Smooth muscle cell (in vitro differentiated cells): ENCODE measurements at regions not wholly inside any gene's neighbourhood (a gene's known extent, or its start where the extent isn't known, plus 50 kb on each side); places are given as distances from the start of the nearest gene placed in this dataset.

Experiments used
- DNase-seq: peaks from one replicate; lab custom pipeline; 2025; ENCODE audit not compliant: unreplicated experiment; lab: John Stamatoyannopoulos, UW
- H2AFZ ChIP-seq: fragments of 200-600 bp; sonication (generic); 2 replicates; pipeline ENCODE4 v1.6.0; 2016; ENCODE audit warnings: antibody characterized with exemption, low read depth, mild to moderate bottlenecking
- H3F3A ChIP-seq: fragments of 200-600 bp; sonication (generic); 2 replicates; pipeline ENCODE4 v1.6.0; 2017; ENCODE audit warnings: antibody characterized with exemption, low read depth
- H3K27ac ChIP-seq: fragments of 200-600 bp; sonication (generic); 2 replicates; pipeline ENCODE4 v1.5.1; 2016; ENCODE audit warnings: low read depth, mild to moderate bottlenecking
- H3K27me3 ChIP-seq: fragments of 200-600 bp; sonication (generic); 2 replicates; pipeline ENCODE4 v1.6.1; 2016; ENCODE audit warnings: low read depth, mild to moderate bottlenecking
- H3K36me3 ChIP-seq: fragments of 200-600 bp; sonication (generic); 2 replicates; pipeline ENCODE4 v1.5.1; 2016; ENCODE audit warnings: low read depth
- H3K4me1 ChIP-seq: fragments of 200-600 bp; sonication (generic); 2 replicates; pipeline ENCODE4 v1.5.1; 2016; ENCODE audit warnings: low read depth
- H3K4me2 ChIP-seq: fragments of 200-600 bp; sonication (generic); 2 replicates; pipeline ENCODE4 v1.6.0; 2016; ENCODE audit warnings: mild to moderate bottlenecking
- H3K4me3 ChIP-seq: fragments of 200-600 bp; sonication (generic); 2 replicates; pipeline ENCODE4 v1.5.1; 2016; ENCODE audit warnings: mild to moderate bottlenecking
- H3K79me2 ChIP-seq: fragments of 200-600 bp; sonication (generic); 2 replicates; pipeline ENCODE4 v1.6.0; 2016; ENCODE audit warnings: low read depth, mild to moderate bottlenecking
- H3K9ac ChIP-seq: fragments of 200-600 bp; sonication (generic); 2 replicates; pipeline ENCODE4 v1.6.0; 2016; ENCODE audit warnings: low read depth
- H3K9me3 ChIP-seq: fragments of 200-600 bp; sonication (generic); replicated peaks from 2 replicates; pipeline ENCODE4 v1.5.1; 2016; ENCODE audit warnings: low read depth
- H4K20me1 ChIP-seq: fragments of 200-600 bp; sonication (generic); 2 replicates; pipeline ENCODE4 v1.6.0; 2016; ENCODE audit warnings: low read depth
- WGBS: methylation state at CpG from one replicate; pipeline ENCODE4 v1.1.7; 2016; ENCODE audit warnings: low lambda C conversion rate; 5-methylcytosine and 5-hydroxymethylcytosine counted together
- TF ChIP-seq, protein P1 (sequence below): fragments of 200-600 bp; sonication (generic); IDR thresholded peaks from 2 replicates; pipeline ENCODE4 v1.5.1; 2017; ENCODE audit warnings: borderline replicate concordance, mild to moderate bottlenecking, antibody characterized with exemption; ENCODE audit not compliant: insufficient read depth, poor library complexity, severe bottlenecking

DNA sequence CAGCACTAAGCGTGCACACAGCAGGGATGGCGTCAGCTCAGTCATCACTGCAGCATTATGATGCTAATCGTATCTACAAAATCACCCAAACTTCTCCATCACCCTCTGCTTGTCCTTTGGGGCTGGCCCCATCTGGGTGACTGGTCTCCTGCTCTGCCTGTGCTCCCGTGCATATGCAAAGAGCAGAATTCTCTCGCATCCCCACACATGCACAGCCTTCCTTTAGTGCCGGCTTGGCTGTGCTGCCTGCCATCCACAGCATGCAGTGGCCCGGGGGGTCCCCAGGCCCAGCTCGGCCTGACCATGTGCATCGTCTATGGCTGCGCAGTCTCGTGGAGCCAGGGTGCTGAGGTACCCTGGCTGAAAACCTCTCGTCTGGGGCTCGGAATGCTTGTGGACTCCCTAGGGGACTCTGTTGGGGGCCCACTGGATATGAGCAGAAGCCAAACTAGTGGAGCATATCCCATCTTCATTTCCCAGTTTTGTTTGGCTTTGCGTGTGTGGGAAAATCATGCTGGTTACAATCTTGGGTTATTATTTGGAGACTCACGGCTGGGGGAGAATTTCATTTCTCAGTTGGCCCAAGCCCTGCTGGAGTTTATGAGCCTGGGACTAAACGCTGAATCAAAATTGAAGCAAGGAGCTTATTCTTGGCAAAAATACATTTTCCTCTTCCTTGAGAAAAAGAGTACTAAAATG, 70.9 kb upstream of the HS6ST1 start:
- Histone ChIP-seq H3K4me3 (no peak overlapping the region), H2AFZ (no peak overlapping the region), H3F3A (no peaks in the 10 kb centered on the region), H3K9ac (no peak overlapping the region), H3K4me1 (no peaks in the 10 kb centered on the region), H3K79me2 (no peaks in the 10 kb centered on the region), H3K9me3 (no peaks in the 10 kb centered on the region), H4K20me1 (no peaks in the 10 kb centered on the region), H3K27ac (no peak overlapping the region), H3K27me3 (no peaks in the 10 kb centered on the region), H3K36me3 (no peaks in the 10 kb centered on the region), H3K4me2 (no peak overlapping the region)
- DNase-seq, result no peak
- 97% methylated on average over 16 of the region's 16 CpGs for WGBS
- TF ChIP-seq, protein P1, sequence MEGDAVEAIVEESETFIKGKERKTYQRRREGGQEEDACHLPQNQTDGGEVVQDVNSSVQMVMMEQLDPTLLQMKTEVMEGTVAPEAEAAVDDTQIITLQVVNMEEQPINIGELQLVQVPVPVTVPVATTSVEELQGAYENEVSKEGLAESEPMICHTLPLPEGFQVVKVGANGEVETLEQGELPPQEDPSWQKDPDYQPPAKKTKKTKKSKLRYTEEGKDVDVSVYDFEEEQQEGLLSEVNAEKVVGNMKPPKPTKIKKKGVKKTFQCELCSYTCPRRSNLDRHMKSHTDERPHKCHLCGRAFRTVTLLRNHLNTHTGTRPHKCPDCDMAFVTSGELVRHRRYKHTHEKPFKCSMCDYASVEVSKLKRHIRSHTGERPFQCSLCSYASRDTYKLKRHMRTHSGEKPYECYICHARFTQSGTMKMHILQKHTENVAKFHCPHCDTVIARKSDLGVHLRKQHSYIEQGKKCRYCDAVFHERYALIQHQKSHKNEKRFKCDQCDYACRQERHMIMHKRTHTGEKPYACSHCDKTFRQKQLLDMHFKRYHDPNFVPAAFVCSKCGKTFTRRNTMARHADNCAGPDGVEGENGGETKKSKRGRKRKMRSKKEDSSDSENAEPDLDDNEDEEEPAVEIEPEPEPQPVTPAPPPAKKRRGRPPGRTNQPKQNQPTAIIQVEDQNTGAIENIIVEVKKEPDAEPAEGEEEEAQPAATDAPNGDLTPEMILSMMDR, result no peak

DNA sequence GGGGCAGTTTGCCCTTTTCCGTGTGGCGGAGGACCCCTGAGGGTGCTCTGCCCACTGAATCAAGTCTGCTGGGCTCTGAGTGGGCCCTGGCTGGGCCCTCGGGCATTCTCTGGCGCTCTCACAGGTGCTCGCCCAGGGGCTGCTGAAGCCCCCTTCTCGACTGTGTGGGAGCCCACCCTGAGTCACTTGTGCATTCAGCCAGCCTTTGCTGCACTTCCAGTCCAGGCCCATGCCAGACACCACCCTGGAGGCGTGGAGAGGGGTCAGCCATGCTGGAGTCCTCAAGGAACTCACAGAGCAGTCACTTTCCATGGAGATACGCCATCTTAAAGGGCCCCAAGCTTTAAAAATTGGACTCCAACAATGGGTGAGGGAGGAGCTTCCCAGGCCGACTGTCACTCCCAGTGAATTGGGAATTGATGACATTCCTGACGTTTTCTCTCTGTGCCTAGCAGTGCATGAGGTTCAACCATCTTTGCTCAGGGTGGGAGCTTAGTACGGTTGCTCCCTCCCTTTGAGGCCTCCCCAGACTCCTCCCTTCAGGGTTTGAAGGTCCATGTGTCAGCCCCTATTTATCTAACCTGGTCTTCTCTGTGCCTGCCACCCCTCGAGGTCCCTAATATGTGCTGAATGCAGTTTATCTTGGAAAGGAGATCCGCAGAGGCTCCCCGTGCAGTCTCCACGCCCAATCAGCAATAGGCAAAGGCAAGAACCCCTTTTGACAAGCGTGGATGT, 71.8 kb upstream of the HS6ST1 start:
- no peak overlapping the region for H3K27ac ChIP-seq
- H3K4me3 ChIP-seq, result no peak overlapping the region
- H2AFZ ChIP-seq, result no peak overlapping the region
- 94% methylated on average over 16 of the region's 16 CpGs for WGBS
- no peaks in the 10 kb centered on the region for H3K27me3 ChIP-seq
- no peaks in the 10 kb centered on the region for H3F3A ChIP-seq
- H3K79me2 ChIP-seq, result no peaks in the 10 kb centered on the region
- DNase-seq, result no peak
- no peaks in the 10 kb centered on the region for H3K4me1 ChIP-seq
- H3K9ac ChIP-seq, result no peak overlapping the region
- no peaks in the 10 kb centered on the region for H3K36me3 ChIP-seq
- TF ChIP-seq, protein P1, result no peak
- H3K4me2 ChIP-seq, result no peak overlapping the region
- H4K20me1 ChIP-seq, result no peaks in the 10 kb centered on the region
- H3K9me3 ChIP-seq, result no peaks in the 10 kb centered on the region

DNA sequence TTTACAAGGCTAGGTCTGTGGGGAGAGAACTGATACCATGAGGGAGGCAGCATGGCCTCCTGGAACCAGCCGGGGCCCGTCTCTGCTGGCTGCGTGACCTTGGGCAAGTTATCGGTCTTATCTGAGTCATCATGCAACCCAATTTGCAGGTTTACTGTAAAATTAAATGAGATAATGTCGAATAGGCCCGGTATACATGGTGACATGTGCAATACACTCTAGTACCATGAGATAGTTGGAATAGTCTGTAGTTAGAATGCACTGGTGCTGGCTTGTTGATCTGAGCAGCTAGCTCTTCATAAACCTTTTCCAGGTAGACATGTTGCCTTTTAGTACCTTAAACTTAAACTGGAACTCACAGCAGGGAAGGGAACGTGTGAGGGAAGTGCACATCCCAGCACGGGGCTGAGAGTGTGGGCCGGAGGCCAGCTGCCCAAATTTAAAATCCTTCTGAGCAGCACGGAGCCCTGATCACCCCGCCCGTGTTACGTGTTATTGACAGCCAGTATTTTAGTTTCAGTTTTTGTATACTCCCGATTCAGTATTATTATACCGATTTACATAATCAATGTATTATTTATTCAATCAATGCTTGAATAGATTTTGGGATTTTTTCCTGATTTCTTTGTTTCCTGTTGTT, 72.4 kb upstream of the HS6ST1 start:
- Histone ChIP-seq H3K9me3 (no peaks in the 10 kb centered on the region), H3K36me3 (no peaks in the 10 kb centered on the region), H3K27ac (no peak overlapping the region), H3K27me3 (no peaks in the 10 kb centered on the region), H3F3A (peaks cover 2% of the 10 kb centered on the region), H3K79me2 (no peaks in the 10 kb centered on the region), H3K4me2 (no peak overlapping the region), H3K9ac (no peak overlapping the region), H4K20me1 (no peaks in the 10 kb centered on the region), H3K4me1 (peaks cover 2% of the 10 kb centered on the region), H2AFZ (no peak overlapping the region), H3K4me3 (no peak overlapping the region)
- 97% methylated on average over 15 of the region's 15 CpGs for WGBS
- TF ChIP-seq, protein P1, result no peak
- no peak for DNase-seq
